ENCODE measurements at regions not wholly inside any gene's neighbourhood (a gene's known extent, or its start where the extent isn't known, plus 50 kb on each side); places are given as distances from the start of the nearest gene placed in this dataset.
"Not testable (repeated sequence)": the region's sequence is repeated elsewhere in the genome, so short reads cannot be mapped to it uniquely, and the experiment has no call there.

GRCh38 chr1:213499444-213499843, 448.4 kb downstream of the RPS6KC1 start:
- TF ChIP-seq CTCF (IDR thresholded peaks at IDR 0.05; ENCODE audit: low read depth, low read length, missing control alignments) = no peak
- no peak overlapping the region for H3K4me3 ChIP-seq (ENCODE audit: low read depth, low read length)
- no peak for DNase-seq (ENCODE audit: low read depth)

GRCh38 chr1:213507472-213508223, 456.6 kb downstream of the RPS6KC1 start:
- H3K4me3 ChIP-seq (ENCODE audit: low read depth, low read length) = no peak overlapping the region
- DNase-seq (ENCODE audit: low read depth) = no peak
- no peak for TF ChIP-seq CTCF (IDR thresholded peaks at IDR 0.05; ENCODE audit: low read depth, low read length, missing control alignments)

GRCh38 chr1:213511173-213511572, 460.1 kb downstream of the RPS6KC1 start:
- no peak for TF ChIP-seq CTCF (IDR thresholded peaks at IDR 0.05; ENCODE audit: low read depth, low read length, missing control alignments)
- no peak for DNase-seq (ENCODE audit: low read depth)

GRCh38 chr1:213512316-213512715, 461.3 kb downstream of the RPS6KC1 start:
- TF ChIP-seq CTCF (IDR thresholded peaks at IDR 0.05; ENCODE audit: low read depth, low read length, missing control alignments) = no peak
- no peak for DNase-seq (ENCODE audit: low read depth)
- H3K4me3 ChIP-seq (ENCODE audit: low read depth, low read length) = no peak overlapping the region

More at GRCh38 chr1:213511173-213511572, 460.1 kb downstream of the RPS6KC1 start:
- H3K4me3 ChIP-seq (ENCODE audit: low read depth, low read length) = no peak overlapping the region

GRCh38 chr1:213513006-213513405, 462.0 kb downstream of the RPS6KC1 start:
- no peak overlapping the region for H3K4me3 ChIP-seq (ENCODE audit: low read depth, low read length)
- DNase-seq (ENCODE audit: low read depth) = no peak
- TF ChIP-seq CTCF (IDR thresholded peaks at IDR 0.05; ENCODE audit: low read depth, low read length, missing control alignments) = no peak

GRCh38 chr1:213514408-213515179, 463.6 kb downstream of the RPS6KC1 start:
- DNase-seq (ENCODE audit: low read depth); H3K4me3 ChIP-seq (ENCODE audit: low read depth, low read length): not testable (repeated sequence)

- DNase-seq (ENCODE audit: low read depth) = no peak
- TF ChIP-seq CTCF (IDR thresholded peaks at IDR 0.05; ENCODE audit: low read depth, low read length, missing control alignments) = no peak
Observed at GRCh38 chr1:213519098-213519497, 468.1 kb downstream of the RPS6KC1 start.

More at GRCh38 chr1:213519098-213519497, 468.1 kb downstream of the RPS6KC1 start:
- H3K4me3 ChIP-seq (ENCODE audit: low read depth, low read length) = no peak overlapping the region

All from GM12864 (cell line).